ENCODE measurements at regions not wholly inside any gene's neighbourhood (a gene's known extent, or its start where the extent isn't known, plus 50 kb on each side); places are given as distances from the start of the nearest gene placed in this dataset.

- TF ChIP-seq CTCF (IDR thresholded peaks at IDR 0.05) (no peak), EZH2phosphoT487 (IDR thresholded peaks at IDR 0.05) (no peak), EZH2 (IDR thresholded peaks at IDR 0.05) (no peak)
- Histone ChIP-seq H2AFZ (replicated peaks) (no peak overlapping the region), H3K27ac (no peak overlapping the region), H3K36me3 (no peaks in the 10 kb centered on the region), H3K79me2 (ENCODE audit: low read depth) (no peaks in the 10 kb centered on the region), H3K4me1 (peaks cover 39% of the 10 kb centered on the region), H3K9ac (no peak overlapping the region), H3K4me2 (peak overlapping the region; percentile 57), H4K20me1 (ENCODE audit: low read depth) (no peaks in the 10 kb centered on the region), H3K9me3 (ENCODE audit: low read depth) (no peaks in the 10 kb centered on the region), H3K27me3 (no peaks in the 10 kb centered on the region), H3K4me3 (no peak overlapping the region), H3F3A (ENCODE audit: low read depth) (peaks cover 24% of the 10 kb centered on the region)
- H3K9me3 Mint-ChIP-seq: peaks cover 8% of the 10 kb centered on the region
- H3K27ac Mint-ChIP-seq: peak overlapping the region; percentile 65
- H3K4me1 Mint-ChIP-seq: peaks cover 48% of the 10 kb centered on the region
- H3K27me3 Mint-ChIP-seq (ENCODE audit: insufficient read depth, low read depth): peaks cover 9% of the 10 kb centered on the region
- no peaks in the 10 kb centered on the region for H3K36me3 Mint-ChIP-seq
- H3K4me3 Mint-ChIP-seq: peak overlapping the region; percentile 53
- DNase-seq (ENCODE audit: low spot score): no peak
These were observed 256.5 kb downstream of the NSG2 start for GRCh38 chr5:174301848-174302625.

- Mint-ChIP-seq H3K27me3 (ENCODE audit: insufficient read depth, low read depth) (peaks cover 9% of the 10 kb centered on the region), H3K9me3 (peaks cover 8% of the 10 kb centered on the region), H3K4me1 (peaks cover 50% of the 10 kb centered on the region), H3K36me3 (no peaks in the 10 kb centered on the region), H3K4me3 (peak overlapping the region; percentile 71), H3K27ac (peak overlapping the region; percentile 95)
- Histone ChIP-seq H3K4me1 (peaks cover 39% of the 10 kb centered on the region), H3K9ac (no peak overlapping the region), H3F3A (ENCODE audit: low read depth) (peaks cover 24% of the 10 kb centered on the region), H2AFZ (replicated peaks) (no peak overlapping the region), H3K9me3 (ENCODE audit: low read depth) (no peaks in the 10 kb centered on the region), H3K36me3 (no peaks in the 10 kb centered on the region), H4K20me1 (ENCODE audit: low read depth) (no peaks in the 10 kb centered on the region), H3K27me3 (no peaks in the 10 kb centered on the region), H3K4me3 (no peak overlapping the region), H3K4me2 (peak overlapping the region; percentile 9), H3K79me2 (ENCODE audit: low read depth) (no peaks in the 10 kb centered on the region), H3K27ac (no peak overlapping the region)
- no peak for TF ChIP-seq EZH2phosphoT487 (IDR thresholded peaks at IDR 0.05)
- TF ChIP-seq EZH2 (IDR thresholded peaks at IDR 0.05): no peak
- TF ChIP-seq CTCF (IDR thresholded peaks at IDR 0.05): no peak
- peak; percentile 39 for DNase-seq (ENCODE audit: low spot score)
These were observed 257.5 kb downstream of the NSG2 start for GRCh38 chr5:174303035-174303434.

- H3K9me3 Mint-ChIP-seq: peaks cover 5% of the 10 kb centered on the region
- H3K9me3 ChIP-seq (ENCODE audit: low read depth): no peaks in the 10 kb centered on the region
- H3K27ac ChIP-seq: no peak overlapping the region
- TF ChIP-seq CTCF (IDR thresholded peaks at IDR 0.05) (no peak), EZH2 (IDR thresholded peaks at IDR 0.05) (no peak), EZH2phosphoT487 (IDR thresholded peaks at IDR 0.05) (no peak)
- H2AFZ ChIP-seq (replicated peaks): no peak overlapping the region
- H3K4me3 Mint-ChIP-seq: no peak overlapping the region
- peaks cover 9% of the 10 kb centered on the region for H3K27me3 Mint-ChIP-seq (ENCODE audit: insufficient read depth, low read depth)
- H3K4me1 Mint-ChIP-seq: peaks cover 50% of the 10 kb centered on the region
- no peaks in the 10 kb centered on the region for H3K27me3 ChIP-seq
- no peak overlapping the region for H3K4me3 ChIP-seq
- no peaks in the 10 kb centered on the region for H3K36me3 Mint-ChIP-seq
- no peak for DNase-seq (ENCODE audit: low spot score)
- no peak overlapping the region for H3K9ac ChIP-seq
- peak overlapping the region; percentile 95 for H3K27ac Mint-ChIP-seq
- H4K20me1 ChIP-seq (ENCODE audit: low read depth): no peaks in the 10 kb centered on the region
- no peaks in the 10 kb centered on the region for H3K36me3 ChIP-seq
- H3F3A ChIP-seq (ENCODE audit: low read depth): peaks cover 24% of the 10 kb centered on the region
- H3K4me2 ChIP-seq: peak overlapping the region; percentile 9
- no peaks in the 10 kb centered on the region for H3K79me2 ChIP-seq (ENCODE audit: low read depth)
- H3K4me1 ChIP-seq: peaks cover 39% of the 10 kb centered on the region
These were observed 258.0 kb downstream of the NSG2 start for GRCh38 chr5:174303437-174304045.

All from neural progenitor cell (in vitro differentiated cells).